ENCODE measurements at regions not wholly inside any gene's neighbourhood (a gene's known extent, or its start where the extent isn't known, plus 50 kb on each side); places are given as distances from the start of the nearest gene placed in this dataset.

GRCh38 chr13:99871249-99871898, 100.2 kb downstream of the ZIC5 start:
- 40% methylated on average over 1 of the region's 6 CpGs for WGBS (ENCODE audit: insufficient coverage, low lambda C conversion rate)
- Histone ChIP-seq H3K27me3 (ENCODE audit: control insufficient read depth, insufficient read depth, low read length) (no peaks in the 10 kb centered on the region), H3K27ac (ENCODE audit: low read length) (no peak overlapping the region), H3K4me1 (ENCODE audit: control insufficient read depth, insufficient read depth, low read length) (no peaks in the 10 kb centered on the region), H3K9me3 (ENCODE audit: control insufficient read depth, low read depth, low read length) (no peaks in the 10 kb centered on the region), H3K4me3 (ENCODE audit: low read length) (no peak overlapping the region), H3K36me3 (ENCODE audit: control insufficient read depth, insufficient read depth, low read length) (no peaks in the 10 kb centered on the region)
- DNase-seq, result no peak

- DNase-seq, result no peak
- Histone ChIP-seq H3K36me3 (ENCODE audit: control insufficient read depth, insufficient read depth, low read length) (no peaks in the 10 kb centered on the region), H3K4me1 (ENCODE audit: control insufficient read depth, insufficient read depth, low read length) (no peaks in the 10 kb centered on the region), H3K27me3 (ENCODE audit: control insufficient read depth, insufficient read depth, low read length) (no peaks in the 10 kb centered on the region), H3K27ac (ENCODE audit: low read length) (no peak overlapping the region), H3K4me3 (ENCODE audit: low read length) (no peak overlapping the region), H3K9me3 (ENCODE audit: control insufficient read depth, low read depth, low read length) (no peaks in the 10 kb centered on the region)
- 80% methylated on average over 1 of the region's 6 CpGs for WGBS (ENCODE audit: insufficient coverage, low lambda C conversion rate)
These were observed 101.0 kb downstream of the ZIC5 start for GRCh38 chr13:99870541-99870940.

GRCh38 chr13:99869830-99870229, 101.7 kb downstream of the ZIC5 start:
- Histone ChIP-seq H3K4me1 (ENCODE audit: control insufficient read depth, insufficient read depth, low read length) (no peaks in the 10 kb centered on the region), H3K27me3 (ENCODE audit: control insufficient read depth, insufficient read depth, low read length) (no peaks in the 10 kb centered on the region), H3K36me3 (ENCODE audit: control insufficient read depth, insufficient read depth, low read length) (no peaks in the 10 kb centered on the region), H3K9me3 (ENCODE audit: control insufficient read depth, low read depth, low read length) (no peaks in the 10 kb centered on the region), H3K4me3 (ENCODE audit: low read length) (no peak overlapping the region), H3K27ac (ENCODE audit: low read length) (no peak overlapping the region)
- DNase-seq, result no peak
- 88% methylated on average over 1 of the region's 1 CpG for WGBS (ENCODE audit: insufficient coverage, low lambda C conversion rate)

- H3K9me3 ChIP-seq (ENCODE audit: control insufficient read depth, low read depth, low read length), result no peaks in the 10 kb centered on the region
- no peaks in the 10 kb centered on the region for H3K4me1 ChIP-seq (ENCODE audit: control insufficient read depth, insufficient read depth, low read length)
- H3K27ac ChIP-seq (ENCODE audit: low read length), result no peak overlapping the region
- 85% methylated on average over 2 of the region's 3 CpGs for WGBS (ENCODE audit: insufficient coverage, low lambda C conversion rate)
- no peak for DNase-seq
- no peaks in the 10 kb centered on the region for H3K36me3 ChIP-seq (ENCODE audit: control insufficient read depth, insufficient read depth, low read length)
- H3K4me3 ChIP-seq (ENCODE audit: low read length), result no peak overlapping the region
- H3K27me3 ChIP-seq (ENCODE audit: control insufficient read depth, insufficient read depth, low read length), result no peaks in the 10 kb centered on the region
These were observed 102.8 kb downstream of the ZIC5 start for GRCh38 chr13:99868767-99869166.

GRCh38 chr13:99867535-99868257, 103.9 kb downstream of the ZIC5 start:
- no peaks in the 10 kb centered on the region for H3K36me3 ChIP-seq (ENCODE audit: control insufficient read depth, insufficient read depth, low read length)
- no peak for DNase-seq
- H3K9me3 ChIP-seq (ENCODE audit: control insufficient read depth, low read depth, low read length), result no peaks in the 10 kb centered on the region
- WGBS (ENCODE audit: insufficient coverage, low lambda C conversion rate), result 100% methylated on average over 2 of the region's 14 CpGs
- H3K27ac ChIP-seq (ENCODE audit: low read length), result no peak overlapping the region
- H3K27me3 ChIP-seq (ENCODE audit: control insufficient read depth, insufficient read depth, low read length), result no peaks in the 10 kb centered on the region
- H3K4me3 ChIP-seq (ENCODE audit: low read length), result no peak overlapping the region
- H3K4me1 ChIP-seq (ENCODE audit: control insufficient read depth, insufficient read depth, low read length), result no peaks in the 10 kb centered on the region

- 100% methylated on average over 1 of the region's 7 CpGs for WGBS (ENCODE audit: insufficient coverage, low lambda C conversion rate)
- Histone ChIP-seq H3K4me1 (ENCODE audit: control insufficient read depth, insufficient read depth, low read length) (no peaks in the 10 kb centered on the region), H3K27ac (ENCODE audit: low read length) (no peak overlapping the region), H3K27me3 (ENCODE audit: control insufficient read depth, insufficient read depth, low read length) (no peaks in the 10 kb centered on the region), H3K9me3 (ENCODE audit: control insufficient read depth, low read depth, low read length) (no peaks in the 10 kb centered on the region), H3K36me3 (ENCODE audit: control insufficient read depth, insufficient read depth, low read length) (no peaks in the 10 kb centered on the region), H3K4me3 (ENCODE audit: low read length) (no peak overlapping the region)
- no peak for DNase-seq
These were observed 104.8 kb downstream of the ZIC5 start for GRCh38 chr13:99866781-99867180.

GRCh38 chr13:99865420-99865930, 106.1 kb downstream of the ZIC5 start:
- DNase-seq, result no peak
- H3K4me3 ChIP-seq (ENCODE audit: low read length), result no peak overlapping the region
- no peaks in the 10 kb centered on the region for H3K9me3 ChIP-seq (ENCODE audit: control insufficient read depth, low read depth, low read length)
- no peaks in the 10 kb centered on the region for H3K4me1 ChIP-seq (ENCODE audit: control insufficient read depth, insufficient read depth, low read length)
- no peaks in the 10 kb centered on the region for H3K36me3 ChIP-seq (ENCODE audit: control insufficient read depth, insufficient read depth, low read length)
- 68% methylated on average over 5 of the region's 11 CpGs for WGBS (ENCODE audit: insufficient coverage, low lambda C conversion rate)
- H3K27me3 ChIP-seq (ENCODE audit: control insufficient read depth, insufficient read depth, low read length), result no peaks in the 10 kb centered on the region
- no peak overlapping the region for H3K27ac ChIP-seq (ENCODE audit: low read length)

GRCh38 chr13:99864627-99864990, 107.0 kb downstream of the ZIC5 start:
- Histone ChIP-seq H3K27me3 (ENCODE audit: control insufficient read depth, insufficient read depth, low read length) (no peaks in the 10 kb centered on the region), H3K9me3 (ENCODE audit: control insufficient read depth, low read depth, low read length) (no peaks in the 10 kb centered on the region), H3K4me3 (ENCODE audit: low read length) (no peak overlapping the region), H3K36me3 (ENCODE audit: control insufficient read depth, insufficient read depth, low read length) (no peaks in the 10 kb centered on the region), H3K27ac (ENCODE audit: low read length) (no peak overlapping the region), H3K4me1 (ENCODE audit: control insufficient read depth, insufficient read depth, low read length) (no peaks in the 10 kb centered on the region)
- WGBS (ENCODE audit: insufficient coverage, low lambda C conversion rate), result no CpG with 5 or more reads among the region's 10 CpGs
- no peak for DNase-seq

GRCh38 chr13:99863789-99864626, 107.6 kb downstream of the ZIC5 start:
- H3K36me3 ChIP-seq (ENCODE audit: control insufficient read depth, insufficient read depth, low read length), result no peaks in the 10 kb centered on the region
- H3K4me1 ChIP-seq (ENCODE audit: control insufficient read depth, insufficient read depth, low read length), result no peaks in the 10 kb centered on the region
- no peak overlapping the region for H3K27ac ChIP-seq (ENCODE audit: low read length)
- no peak for DNase-seq
- H3K4me3 ChIP-seq (ENCODE audit: low read length), result no peak overlapping the region
- no peaks in the 10 kb centered on the region for H3K9me3 ChIP-seq (ENCODE audit: control insufficient read depth, low read depth, low read length)
- no peaks in the 10 kb centered on the region for H3K27me3 ChIP-seq (ENCODE audit: control insufficient read depth, insufficient read depth, low read length)
- 87% methylated on average over 6 of the region's 14 CpGs for WGBS (ENCODE audit: insufficient coverage, low lambda C conversion rate)

- 100% methylated on average over 1 of the region's 3 CpGs for WGBS (ENCODE audit: insufficient coverage, low lambda C conversion rate)
- no peaks in the 10 kb centered on the region for H3K4me1 ChIP-seq (ENCODE audit: control insufficient read depth, insufficient read depth, low read length)
- no peak for DNase-seq
- H3K9me3 ChIP-seq (ENCODE audit: control insufficient read depth, low read depth, low read length), result no peaks in the 10 kb centered on the region
- no peaks in the 10 kb centered on the region for H3K27me3 ChIP-seq (ENCODE audit: control insufficient read depth, insufficient read depth, low read length)
- H3K36me3 ChIP-seq (ENCODE audit: control insufficient read depth, insufficient read depth, low read length), result no peaks in the 10 kb centered on the region
- H3K27ac ChIP-seq (ENCODE audit: low read length), result no peak overlapping the region
- H3K4me3 ChIP-seq (ENCODE audit: low read length), result no peak overlapping the region
These were observed 109.3 kb downstream of the ZIC5 start for GRCh38 chr13:99862244-99862643.
